Liver (tissue), 8 donors: ENCODE measurements at regions not wholly inside any gene's neighbourhood (a gene's known extent, or its start where the extent isn't known, plus 50 kb on each side); places are given as distances from the start of the nearest gene placed in this dataset.

ENCODE experiments used
- DNase-seq: peaks from one replicate; pipeline ENCODE4 v3.0.0-alpha.2; 2017; ENCODE audit warnings: low spot score
- H3K27ac ChIP-seq, 2 donors: one replicate each; pipeline ENCODE4 v1.7.0; 2013; ENCODE audit warnings: inconsistent platforms in 2 of 2, low read length in 2 of 2, control low read depth in 1 of 2, low read depth in 1 of 2, mild to moderate bottlenecking in 1 of 2
- H3K27me3 ChIP-seq, 4 donors: one replicate each; pipeline versions ENCODE4 v1.6.1 to v1.7.0; 2013; ENCODE audit warnings: low read length in 3 of 4, inconsistent platforms in 1 of 4, mild to moderate bottlenecking in 1 of 4, moderate library complexity in 1 of 4; ENCODE audit not compliant: control insufficient read depth in 4 of 4, insufficient read depth in 4 of 4
- H3K36me3 ChIP-seq, 4 donors: one replicate each; pipeline versions ENCODE4 v1.6.1 to v1.7.0; 2013; ENCODE audit warnings: low read length in 3 of 4, mild to moderate bottlenecking in 3 of 4, low read depth in 1 of 4, moderate library complexity in 1 of 4; ENCODE audit not compliant: control insufficient read depth in 4 of 4, insufficient read depth in 3 of 4
- H3K4me1 ChIP-seq, 4 donors: one replicate each; pipeline versions ENCODE4 v1.6.1 to v1.7.0; 2013; ENCODE audit warnings: low read length in 3 of 4, mild to moderate bottlenecking in 3 of 4, moderate library complexity in 1 of 4; ENCODE audit not compliant: control insufficient read depth in 4 of 4, insufficient read depth in 4 of 4
- H3K4me3 ChIP-seq, 3 donors: one replicate each; pipeline versions ENCODE4 v1.6.1 to v1.7.0; 2013; ENCODE audit warnings: low read length in 3 of 3, control low read depth in 1 of 3, low read depth in 1 of 3, mild to moderate bottlenecking in 1 of 3
- H3K9ac ChIP-seq, 2 donors: one replicate each; pipeline ENCODE4 v1.7.0; 2013; ENCODE audit warnings: low read length in 2 of 2, mild to moderate bottlenecking in 2 of 2, moderate library complexity in 2 of 2, control low read depth in 1 of 2, low read depth in 1 of 2
- H3K9me3 ChIP-seq, 4 donors: one replicate each; pipeline versions ENCODE4 v1.6.1 to v1.7.0; 2013; ENCODE audit warnings: low read length in 3 of 4; ENCODE audit not compliant: control insufficient read depth in 4 of 4
- FOXA1 ChIP-seq: IDR thresholded peaks from 2 replicates; pipeline ENCODE4 v1.6.1; 2016; ENCODE audit warnings: antibody characterized with exemption
- FOXA2 ChIP-seq: IDR thresholded peaks from 2 replicates; pipeline ENCODE4 v1.6.1; 2016; ENCODE audit warnings: antibody characterized with exemption
- GABPA ChIP-seq, 2 donors: IDR thresholded peaks in 1 of 2; conservative IDR thresholded peaks in 1 of 2; 2 replicates each; pipeline ENCODE4 v1.6.1; 2016; ENCODE audit warnings: antibody characterized with exemption in 2 of 2, mild to moderate bottlenecking in 1 of 2, moderate library complexity in 1 of 2
- HNF4A ChIP-seq, 2 donors: conservative IDR thresholded peaks; 2 replicates each; pipeline ENCODE4 v1.6.1; 2016; ENCODE audit warnings: antibody characterized with exemption in 2 of 2, mild to moderate bottlenecking in 2 of 2
- HNF4G ChIP-seq: IDR thresholded peaks from 2 replicates; pipeline ENCODE4 v1.6.1; 2016; ENCODE audit warnings: antibody characterized with exemption
- JUND ChIP-seq, 2 donors: IDR thresholded peaks; 2 replicates each; pipeline ENCODE4 v1.6.1; 2016; ENCODE audit warnings: antibody characterized with exemption in 2 of 2
- NR2F2 ChIP-seq: IDR thresholded peaks from 2 replicates; pipeline ENCODE4 v1.6.1; 2016; ENCODE audit warnings: antibody characterized with exemption
- RXRA ChIP-seq, 2 donors: IDR thresholded peaks; 2 replicates each; pipeline ENCODE4 v1.6.1; 2017 to 2018; ENCODE audit warnings: antibody characterized with exemption in 2 of 2, mild to moderate bottlenecking in 1 of 2
- SP1 ChIP-seq: IDR thresholded peaks from 2 replicates; pipeline ENCODE4 v1.6.1; 2018; ENCODE audit warnings: antibody characterized with exemption, mild to moderate bottlenecking
- TAF1 ChIP-seq: conservative IDR thresholded peaks from 2 replicates; pipeline ENCODE4 v1.6.1; 2016; ENCODE audit warnings: antibody characterized with exemption, mild to moderate bottlenecking
- YY1 ChIP-seq: IDR thresholded peaks from 2 replicates; pipeline ENCODE4 v1.6.1; 2016; ENCODE audit warnings: antibody characterized with exemption, mild to moderate bottlenecking
- WGBS: extraction: QIAGEN DNeasy Blood & Tissue Kit; methylation state at CpG from one replicate; pipeline ENCODE4 v1.1.7; 2013; 5-methylcytosine and 5-hydroxymethylcytosine counted together
- TF ChIP-seq, protein P1 (sequence below): fragments of 150-350 bp; IDR thresholded peaks from 2 replicates; pipeline ENCODE4 v1.5.1; 2017; ENCODE audit warnings: improper control_type of control experiment, low read depth, low read length; ENCODE audit not compliant: missing input control
- TF ChIP-seq, protein P2 (sequence below): IDR thresholded peaks from 2 replicates; pipeline ENCODE4 v1.6.1; 2016; ENCODE audit warnings: antibody characterized with exemption
- TF ChIP-seq, protein P3 (sequence below): IDR thresholded peaks from 2 replicates; pipeline ENCODE4 v1.6.1; 2016; ENCODE audit warnings: antibody characterized with exemption
- TF ChIP-seq, protein P4 (sequence below): IDR thresholded peaks from 2 replicates; pipeline ENCODE4 v1.6.1; 2016; ENCODE audit warnings: antibody characterized with exemption
- TF ChIP-seq, protein P5 (sequence below): IDR thresholded peaks from 2 replicates; pipeline ENCODE4 v1.6.1; 2016; ENCODE audit warnings: antibody characterized with exemption, mild to moderate bottlenecking
- donor health status: healthy.
- donor health status: healthy.
- donor health status: healthy.
- donor health status: healthy.
- donor health status: healthy.

DNA sequence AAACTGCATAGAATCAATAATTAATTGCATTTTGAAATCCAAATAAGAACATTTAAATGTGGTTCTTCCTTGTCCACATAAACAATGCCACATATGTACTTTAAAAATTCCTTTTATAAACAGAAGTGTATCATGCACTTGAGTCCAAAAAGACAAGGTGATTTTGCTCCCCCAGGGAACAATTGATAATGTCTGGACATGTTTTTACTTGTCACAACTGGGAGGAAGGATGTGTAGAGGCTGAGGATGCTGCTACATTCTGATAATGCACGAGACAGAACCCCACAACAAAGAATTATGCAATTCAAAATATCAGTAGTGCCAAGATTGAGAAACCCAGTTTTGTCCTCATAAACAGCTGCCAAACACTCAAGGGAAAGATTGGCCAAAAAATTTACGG is 181.1 kb upstream of the ISL1 start:
- DNase-seq = no peak
- TF ChIP-seq TAF1 (no peak), RXRA (IDR thresholded peaks at IDR 0.05) (no peak), YY1 (no peak), GABPA (IDR thresholded peaks at IDR 0.05 in 1 of 2, conservative IDR thresholded peaks at IDR 0.05 in 1 of 2) (no peak)
- TF ChIP-seq, protein P1, sequence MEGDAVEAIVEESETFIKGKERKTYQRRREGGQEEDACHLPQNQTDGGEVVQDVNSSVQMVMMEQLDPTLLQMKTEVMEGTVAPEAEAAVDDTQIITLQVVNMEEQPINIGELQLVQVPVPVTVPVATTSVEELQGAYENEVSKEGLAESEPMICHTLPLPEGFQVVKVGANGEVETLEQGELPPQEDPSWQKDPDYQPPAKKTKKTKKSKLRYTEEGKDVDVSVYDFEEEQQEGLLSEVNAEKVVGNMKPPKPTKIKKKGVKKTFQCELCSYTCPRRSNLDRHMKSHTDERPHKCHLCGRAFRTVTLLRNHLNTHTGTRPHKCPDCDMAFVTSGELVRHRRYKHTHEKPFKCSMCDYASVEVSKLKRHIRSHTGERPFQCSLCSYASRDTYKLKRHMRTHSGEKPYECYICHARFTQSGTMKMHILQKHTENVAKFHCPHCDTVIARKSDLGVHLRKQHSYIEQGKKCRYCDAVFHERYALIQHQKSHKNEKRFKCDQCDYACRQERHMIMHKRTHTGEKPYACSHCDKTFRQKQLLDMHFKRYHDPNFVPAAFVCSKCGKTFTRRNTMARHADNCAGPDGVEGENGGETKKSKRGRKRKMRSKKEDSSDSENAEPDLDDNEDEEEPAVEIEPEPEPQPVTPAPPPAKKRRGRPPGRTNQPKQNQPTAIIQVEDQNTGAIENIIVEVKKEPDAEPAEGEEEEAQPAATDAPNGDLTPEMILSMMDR = no peak
- TF ChIP-seq, protein P2, sequence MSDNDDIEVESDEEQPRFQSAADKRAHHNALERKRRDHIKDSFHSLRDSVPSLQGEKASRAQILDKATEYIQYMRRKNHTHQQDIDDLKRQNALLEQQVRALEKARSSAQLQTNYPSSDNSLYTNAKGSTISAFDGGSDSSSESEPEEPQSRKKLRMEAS = no peak
- TF ChIP-seq, protein P3, sequence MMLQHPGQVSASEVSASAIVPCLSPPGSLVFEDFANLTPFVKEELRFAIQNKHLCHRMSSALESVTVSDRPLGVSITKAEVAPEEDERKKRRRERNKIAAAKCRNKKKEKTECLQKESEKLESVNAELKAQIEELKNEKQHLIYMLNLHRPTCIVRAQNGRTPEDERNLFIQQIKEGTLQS = no peak
- WGBS = 27% methylated on average over 2 of the region's 2 CpGs
- H3K36me3 ChIP-seq = no peaks in the 10 kb centered on the region
- H3K27ac ChIP-seq = no peak overlapping the region
- H3K4me3 ChIP-seq = no peak overlapping the region
- H3K4me1 ChIP-seq = no peaks in the 10 kb centered on the region
- peaks cover 0 to 3% (median 0%) of the 10 kb centered on the region in 4 donors for H3K27me3 ChIP-seq
- H3K9ac ChIP-seq = no peak overlapping the region
- H3K9me3 ChIP-seq = no peaks in the 10 kb centered on the region

DNA sequence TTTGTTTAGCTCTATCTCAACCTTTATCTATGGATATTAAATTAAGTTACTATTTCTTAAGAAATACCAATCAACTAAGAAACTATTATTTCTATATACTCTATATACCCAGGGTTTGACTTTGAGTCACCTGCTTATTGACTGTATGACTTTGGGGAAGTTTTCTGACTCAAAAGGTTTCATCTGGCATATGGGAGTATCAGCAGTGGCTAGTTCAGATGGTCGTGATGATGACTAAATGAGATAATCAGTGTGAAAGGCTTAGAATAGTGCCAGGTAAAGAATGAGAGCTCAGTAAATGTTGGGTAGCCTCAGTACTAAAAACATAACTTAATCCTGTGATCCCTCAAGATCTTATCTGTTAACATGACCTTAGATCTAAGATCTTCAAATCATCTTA is 179.7 kb upstream of the ISL1 start:
- TF ChIP-seq, protein P4, sequence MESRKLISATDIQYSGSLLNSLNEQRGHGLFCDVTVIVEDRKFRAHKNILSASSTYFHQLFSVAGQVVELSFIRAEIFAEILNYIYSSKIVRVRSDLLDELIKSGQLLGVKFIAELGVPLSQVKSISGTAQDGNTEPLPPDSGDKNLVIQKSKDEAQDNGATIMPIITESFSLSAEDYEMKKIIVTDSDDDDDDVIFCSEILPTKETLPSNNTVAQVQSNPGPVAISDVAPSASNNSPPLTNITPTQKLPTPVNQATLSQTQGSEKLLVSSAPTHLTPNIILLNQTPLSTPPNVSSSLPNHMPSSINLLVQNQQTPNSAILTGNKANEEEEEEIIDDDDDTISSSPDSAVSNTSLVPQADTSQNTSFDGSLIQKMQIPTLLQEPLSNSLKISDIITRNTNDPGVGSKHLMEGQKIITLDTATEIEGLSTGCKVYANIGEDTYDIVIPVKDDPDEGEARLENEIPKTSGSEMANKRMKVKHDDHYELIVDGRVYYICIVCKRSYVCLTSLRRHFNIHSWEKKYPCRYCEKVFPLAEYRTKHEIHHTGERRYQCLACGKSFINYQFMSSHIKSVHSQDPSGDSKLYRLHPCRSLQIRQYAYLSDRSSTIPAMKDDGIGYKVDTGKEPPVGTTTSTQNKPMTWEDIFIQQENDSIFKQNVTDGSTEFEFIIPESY = no peak
- TF ChIP-seq HNF4G (no peak), FOXA1 (no peak), TAF1 (no peak), SP1 (no peak), NR2F2 (no peak), FOXA2 (no peak), JUND (IDR thresholded peaks at IDR 0.05) (no peak), HNF4A (conservative IDR thresholded peaks at IDR 0.05) (no peak), YY1 (no peak)
- TF ChIP-seq, protein P3 = no peak
- TF ChIP-seq, protein P5, sequence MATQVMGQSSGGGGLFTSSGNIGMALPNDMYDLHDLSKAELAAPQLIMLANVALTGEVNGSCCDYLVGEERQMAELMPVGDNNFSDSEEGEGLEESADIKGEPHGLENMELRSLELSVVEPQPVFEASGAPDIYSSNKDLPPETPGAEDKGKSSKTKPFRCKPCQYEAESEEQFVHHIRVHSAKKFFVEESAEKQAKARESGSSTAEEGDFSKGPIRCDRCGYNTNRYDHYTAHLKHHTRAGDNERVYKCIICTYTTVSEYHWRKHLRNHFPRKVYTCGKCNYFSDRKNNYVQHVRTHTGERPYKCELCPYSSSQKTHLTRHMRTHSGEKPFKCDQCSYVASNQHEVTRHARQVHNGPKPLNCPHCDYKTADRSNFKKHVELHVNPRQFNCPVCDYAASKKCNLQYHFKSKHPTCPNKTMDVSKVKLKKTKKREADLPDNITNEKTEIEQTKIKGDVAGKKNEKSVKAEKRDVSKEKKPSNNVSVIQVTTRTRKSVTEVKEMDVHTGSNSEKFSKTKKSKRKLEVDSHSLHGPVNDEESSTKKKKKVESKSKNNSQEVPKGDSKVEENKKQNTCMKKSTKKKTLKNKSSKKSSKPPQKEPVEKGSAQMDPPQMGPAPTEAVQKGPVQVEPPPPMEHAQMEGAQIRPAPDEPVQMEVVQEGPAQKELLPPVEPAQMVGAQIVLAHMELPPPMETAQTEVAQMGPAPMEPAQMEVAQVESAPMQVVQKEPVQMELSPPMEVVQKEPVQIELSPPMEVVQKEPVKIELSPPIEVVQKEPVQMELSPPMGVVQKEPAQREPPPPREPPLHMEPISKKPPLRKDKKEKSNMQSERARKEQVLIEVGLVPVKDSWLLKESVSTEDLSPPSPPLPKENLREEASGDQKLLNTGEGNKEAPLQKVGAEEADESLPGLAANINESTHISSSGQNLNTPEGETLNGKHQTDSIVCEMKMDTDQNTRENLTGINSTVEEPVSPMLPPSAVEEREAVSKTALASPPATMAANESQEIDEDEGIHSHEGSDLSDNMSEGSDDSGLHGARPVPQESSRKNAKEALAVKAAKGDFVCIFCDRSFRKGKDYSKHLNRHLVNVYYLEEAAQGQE = no peak
- TF ChIP-seq, protein P1 = no peak
- TF ChIP-seq, protein P2 = no peak
- H3K4me1 ChIP-seq = no peaks in the 10 kb centered on the region
- no peak overlapping the region for H3K27ac ChIP-seq
- H3K36me3 ChIP-seq = no peaks in the 10 kb centered on the region
- DNase-seq = no peak
- no peak overlapping the region for H3K4me3 ChIP-seq
- 58% methylated on average over 1 of the region's 1 CpG for WGBS
- H3K9ac ChIP-seq = no peak overlapping the region
- peaks cover 0 to 3% (median 0%) of the 10 kb centered on the region in 4 donors for H3K27me3 ChIP-seq
- H3K9me3 ChIP-seq = no peaks in the 10 kb centered on the region
